OCI-LY1 (cell line): ENCODE measurements at regions not wholly inside any gene's neighbourhood (a gene's known extent, or its start where the extent isn't known, plus 50 kb on each side); places are given as distances from the start of the nearest gene placed in this dataset.

Experiments used
- H2AFZ ChIP-seq: fragments of 200-600 bp; sonication (generic), shearing (Covaris generic); 2 replicates; pipeline ENCODE4 v1.6.0; 2014; ENCODE audit warnings: antibody characterized with exemption, mild to moderate bottlenecking, low read length
- H3F3A ChIP-seq: fragments of 200-600 bp; sonication (generic), shearing (Covaris generic); 2 replicates; pipeline ENCODE4 v1.6.0; 2014; ENCODE audit warnings: mild to moderate bottlenecking, antibody characterized with exemption, low read length, moderate library complexity; ENCODE audit not compliant: insufficient read depth
- H3K27ac ChIP-seq: fragments of 200-600 bp; sonication (generic); 2 replicates; pipeline ENCODE4 v1.5.1; 2014; ENCODE audit warnings: low read length, mixed run types, mild to moderate bottlenecking, low read depth; ENCODE audit not compliant: poor library complexity, severe bottlenecking
- H3K27me3 ChIP-seq: fragments of 200-600 bp; sonication (generic); 2 replicates; pipeline ENCODE4 v1.6.0; 2014; ENCODE audit warnings: antibody characterized with exemption, mild to moderate bottlenecking, low read length, moderate library complexity; ENCODE audit not compliant: insufficient read depth
- H3K36me3 ChIP-seq: fragments of 200-600 bp; sonication (generic); 2 replicates; pipeline ENCODE4 v1.6.1; 2014; ENCODE audit warnings: mild to moderate bottlenecking, antibody characterized with exemption, low read length, moderate library complexity, mixed read lengths; ENCODE audit not compliant: insufficient read depth
- H3K4me1 ChIP-seq: fragments of 200-600 bp; sonication (generic); 2 replicates; pipeline ENCODE4 v1.5.1; 2014; ENCODE audit warnings: mild to moderate bottlenecking, low read length, moderate library complexity; ENCODE audit not compliant: insufficient read depth, severe bottlenecking
- H3K4me2 ChIP-seq: fragments of 200-600 bp; sonication (generic), shearing (Covaris generic); 2 replicates; pipeline ENCODE4 v1.6.1; 2014; ENCODE audit warnings: low read length
- H3K4me3 ChIP-seq: fragments of 200-600 bp; sonication (generic); 2 replicates; pipeline ENCODE4 v1.5.1; 2014; ENCODE audit warnings: low read length, low read depth, mild to moderate bottlenecking, mixed read lengths; ENCODE audit not compliant: poor library complexity, severe bottlenecking
- H3K79me2 ChIP-seq: fragments of 200-600 bp; shearing (Covaris generic); 2 replicates; pipeline ENCODE4 v1.6.1; 2016; ENCODE audit warnings: mixed run types, low read length, mixed read lengths; ENCODE audit not compliant: insufficient read depth
- H3K9ac ChIP-seq: fragments of 200-600 bp; sonication (generic), shearing (Covaris generic); 2 replicates; pipeline ENCODE4 v1.6.1; 2014; ENCODE audit warnings: mild to moderate bottlenecking, low read length, mixed read lengths
- H3K9me2 ChIP-seq: fragments of 200-600 bp; sonication (generic), shearing (Covaris generic); 2 replicates; pipeline ENCODE4 v1.6.1; 2014; ENCODE audit warnings: low read depth, mild to moderate bottlenecking, low read length, mixed read lengths
- H3K9me3 ChIP-seq: fragments of 200-600 bp; shearing (Covaris generic); 2 replicates; pipeline ENCODE4 v1.6.1; 2014; ENCODE audit warnings: low read length, mixed read lengths
- H4K20me1 ChIP-seq: fragments of 200-600 bp; sonication (generic), shearing (Covaris generic); 2 replicates; pipeline ENCODE4 v1.6.0; 2016; ENCODE audit warnings: mild to moderate bottlenecking, low read length; ENCODE audit not compliant: insufficient read depth
- CTCF ChIP-seq: fragments of 200-600 bp; sonication (generic), shearing (Covaris generic); IDR thresholded peaks from 2 replicates; pipeline ENCODE4 v1.5.1; 2017; ENCODE audit warnings: mild to moderate bottlenecking, antibody characterized with exemption, low read length, moderate library complexity, mixed read lengths
- EZH2 ChIP-seq: fragments of 200-600 bp; sonication (generic), shearing (Covaris generic); IDR thresholded peaks from 2 replicates; pipeline ENCODE4 v1.8.0; 2017; ENCODE audit warnings: borderline replicate concordance, mixed run types, mild to moderate bottlenecking, antibody characterized with exemption, low read length, moderate library complexity, mixed read lengths

- TF ChIP-seq EZH2 (no peak), CTCF (no peak)
Measured at GRCh38 chr9:81771571-81771970, 82.2 kb upstream of the TLE1 start.

GRCh38 chr9:81772144-81772543, 82.8 kb upstream of the TLE1 start:
- no peaks in the 10 kb centered on the region for H3K4me1 ChIP-seq
- TF ChIP-seq CTCF: no peak
- TF ChIP-seq EZH2: no peak
- H4K20me1 ChIP-seq: no peaks in the 10 kb centered on the region
- H3K9me3 ChIP-seq: no peaks in the 10 kb centered on the region
- no peaks in the 10 kb centered on the region for H3F3A ChIP-seq
- H3K27me3 ChIP-seq: no peaks in the 10 kb centered on the region
- no peak overlapping the region for H3K4me3 ChIP-seq
- H3K9ac ChIP-seq: no peak overlapping the region
- no peaks in the 10 kb centered on the region for H3K79me2 ChIP-seq
- no peak overlapping the region for H2AFZ ChIP-seq
- H3K4me2 ChIP-seq: no peak overlapping the region
- H3K9me2 ChIP-seq: no peaks in the 10 kb centered on the region
- H3K36me3 ChIP-seq: no peaks in the 10 kb centered on the region
- no peak overlapping the region for H3K27ac ChIP-seq

More at GRCh38 chr9:81771571-81771970, 82.2 kb upstream of the TLE1 start:
- Histone ChIP-seq H2AFZ (no peak overlapping the region), H3K9ac (no peak overlapping the region), H4K20me1 (no peaks in the 10 kb centered on the region), H3K9me2 (no peaks in the 10 kb centered on the region), H3K4me2 (no peak overlapping the region), H3K27ac (no peak overlapping the region), H3K27me3 (no peaks in the 10 kb centered on the region), H3K36me3 (no peaks in the 10 kb centered on the region), H3F3A (no peaks in the 10 kb centered on the region), H3K4me1 (no peaks in the 10 kb centered on the region), H3K79me2 (no peaks in the 10 kb centered on the region), H3K4me3 (no peak overlapping the region), H3K9me3 (no peaks in the 10 kb centered on the region)

GRCh38 chr9:81776390-81776789, 87.0 kb upstream of the TLE1 start:
- Histone ChIP-seq H3K9me3 (no peaks in the 10 kb centered on the region), H3K27me3 (no peaks in the 10 kb centered on the region), H2AFZ (no peak overlapping the region), H4K20me1 (no peaks in the 10 kb centered on the region), H3F3A (no peaks in the 10 kb centered on the region), H3K27ac (no peak overlapping the region), H3K4me3 (no peak overlapping the region), H3K79me2 (no peaks in the 10 kb centered on the region), H3K9ac (no peak overlapping the region), H3K4me1 (no peaks in the 10 kb centered on the region), H3K4me2 (no peak overlapping the region), H3K36me3 (no peaks in the 10 kb centered on the region), H3K9me2 (no peaks in the 10 kb centered on the region)
- TF ChIP-seq EZH2 (no peak), CTCF (no peak)
